IPS-NIHi11 (cell line): ENCODE measurements at regions not wholly inside any gene's neighbourhood (a gene's known extent, or its start where the extent isn't known, plus 50 kb on each side); places are given as distances from the start of the nearest gene placed in this dataset.
"Not testable (repeated sequence)": the region's sequence is repeated elsewhere in the genome, so short reads cannot be mapped to it uniquely, and the experiment has no call there.

ENCODE experiments used
- DNase-seq: peaks from one replicate; pipeline ENCODE4 v3.0.0; 2012; ENCODE audit warnings: mixed read lengths, low spot score

DNA sequence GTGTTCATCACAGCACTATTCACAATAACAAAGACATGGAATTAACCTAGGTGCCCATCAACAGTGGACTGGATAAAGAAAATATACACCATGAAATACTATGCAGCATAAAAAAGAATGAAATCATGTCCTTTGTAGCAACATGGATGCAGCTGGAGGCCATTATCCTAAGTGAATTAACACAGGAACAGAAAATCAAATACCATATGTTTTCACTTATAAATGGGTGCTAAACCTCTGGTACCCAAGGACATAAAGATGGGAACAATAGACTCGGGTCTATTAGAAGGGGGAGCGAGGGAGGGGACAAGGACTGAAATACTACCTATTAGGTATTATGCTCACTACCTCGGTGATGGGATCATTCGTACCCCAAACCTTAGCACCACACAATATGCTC is 66.4 kb upstream of the PTPN13 start:
- DNase-seq: not testable (repeated sequence)

DNA sequence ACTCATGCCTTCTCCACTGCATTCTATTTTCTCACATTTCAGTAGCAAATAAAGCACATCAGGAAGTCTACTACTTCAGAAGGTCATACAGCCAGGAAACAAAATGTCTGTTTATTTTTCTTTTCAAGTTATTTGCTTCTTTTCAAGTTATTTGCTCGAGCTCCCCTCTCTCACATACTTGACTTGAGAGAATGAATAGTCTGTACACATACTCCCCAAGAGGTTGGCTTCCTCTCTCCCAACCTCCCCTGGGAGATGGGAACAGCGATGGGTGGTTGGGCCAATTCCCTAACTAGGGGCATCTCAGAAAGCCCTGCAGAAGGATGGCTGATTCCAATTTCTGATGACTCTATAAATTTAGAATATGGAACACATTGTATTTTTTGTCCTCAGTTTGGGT is 64.7 kb upstream of the PTPN13 start:
- DNase-seq: no peak

DNA sequence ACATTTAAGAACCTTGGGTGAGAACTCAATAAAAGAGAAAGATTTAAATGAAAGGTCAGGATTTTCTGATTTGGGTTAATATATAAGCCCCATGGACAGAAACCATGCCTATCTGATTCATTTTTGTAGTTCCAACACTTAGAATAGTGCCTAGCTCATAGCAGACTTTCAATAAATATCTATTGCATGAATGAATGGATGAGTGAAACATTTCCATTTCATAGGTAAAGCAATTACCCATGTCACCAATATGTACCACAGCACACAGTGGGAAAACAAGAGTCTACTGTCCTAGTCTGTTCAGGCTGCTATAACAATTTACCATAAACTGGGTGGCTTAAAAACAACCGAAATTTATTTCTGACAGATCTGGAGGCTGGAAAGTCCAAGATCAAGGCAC is 63.9 kb upstream of the PTPN13 start:
- no peak for DNase-seq

DNA sequence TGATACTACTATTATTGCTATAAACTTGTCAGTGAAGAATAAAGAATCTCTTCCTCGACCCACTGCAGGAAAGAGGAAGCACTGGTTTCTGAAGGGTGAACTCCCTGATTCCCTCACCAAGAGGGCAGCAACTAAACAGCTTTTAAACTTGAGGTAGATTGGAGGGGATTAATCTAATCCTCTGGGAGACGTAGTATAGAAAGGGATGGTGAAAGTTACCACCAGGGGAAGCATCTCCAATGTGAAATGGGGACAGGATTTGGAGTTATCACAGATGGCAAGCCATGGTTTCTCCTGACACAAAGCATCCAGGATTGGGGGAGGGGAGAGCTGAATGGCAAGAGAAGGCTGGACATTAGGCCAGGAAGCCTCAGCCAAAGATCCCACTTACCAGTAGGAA is 62.7 kb upstream of the PTPN13 start:
- no peak for DNase-seq

DNA sequence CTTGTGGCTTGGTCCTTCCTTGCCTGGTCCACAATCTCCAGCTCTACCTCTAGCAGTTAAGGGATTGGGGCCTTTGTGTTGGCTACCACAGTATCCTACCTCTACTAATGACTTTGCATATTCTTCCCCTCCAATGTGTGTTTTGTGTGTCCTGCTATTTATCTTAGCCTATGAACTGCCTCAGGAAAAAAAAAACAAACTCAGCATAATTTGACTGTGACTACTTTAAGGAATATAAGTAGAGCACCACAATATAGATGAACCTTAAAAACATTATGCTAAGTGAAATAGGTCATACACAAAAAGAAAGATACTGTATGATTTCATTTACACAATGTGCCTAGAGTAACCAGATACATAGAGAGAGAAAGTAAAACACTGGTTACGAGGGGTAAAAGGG is 61.3 kb upstream of the PTPN13 start:
- DNase-seq: no peak

DNA sequence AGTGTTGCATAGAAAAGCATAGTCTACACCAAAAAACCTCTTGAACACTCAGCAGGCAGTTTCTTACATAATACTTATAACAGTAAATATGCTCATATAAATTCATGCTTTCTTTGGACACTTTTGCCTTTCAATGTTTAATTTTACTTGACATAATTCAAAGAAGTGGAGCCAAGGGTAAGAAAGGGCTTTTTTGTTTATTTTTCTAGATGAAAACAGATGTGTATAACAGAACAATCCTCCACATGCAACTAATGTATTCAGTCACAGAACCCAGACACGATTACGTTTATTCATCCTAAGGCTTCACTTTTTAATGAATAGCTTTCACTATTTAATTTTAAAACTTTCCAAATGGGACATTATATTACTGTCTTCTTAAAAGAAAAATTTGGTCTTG is 58.0 kb upstream of the PTPN13 start:
- DNase-seq: no peak

DNA sequence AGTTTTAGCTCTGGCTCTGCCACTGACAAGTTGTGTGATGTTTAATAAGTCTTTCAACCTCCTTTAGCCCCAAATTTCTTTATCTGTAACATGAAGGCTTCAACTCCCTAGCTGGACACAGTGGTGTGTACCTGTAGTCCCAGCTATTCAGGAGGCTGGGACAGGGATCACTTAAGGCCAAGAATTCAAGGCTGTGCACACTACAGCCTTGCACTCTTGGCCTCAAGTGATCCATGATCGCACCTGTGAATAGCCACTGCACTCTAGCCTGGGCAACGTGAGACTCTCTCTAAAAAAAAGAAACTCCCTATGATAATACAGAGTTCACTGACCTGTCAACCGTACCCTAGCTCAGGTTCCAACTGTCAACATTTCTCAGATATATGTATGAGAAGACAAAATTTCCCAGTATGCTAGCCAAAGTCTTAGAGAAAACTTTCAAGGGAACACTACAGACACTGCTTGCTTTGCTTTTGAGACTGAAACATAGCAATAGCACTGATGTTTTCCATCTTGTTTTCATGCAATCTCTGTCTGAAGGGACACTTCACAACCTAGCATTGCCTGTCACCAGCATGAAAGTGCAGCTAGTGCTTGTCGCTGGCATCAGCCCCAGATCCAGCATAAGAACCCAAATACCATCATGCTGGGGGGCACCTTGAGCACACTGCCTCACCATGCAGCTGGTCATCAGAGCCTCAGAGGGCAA is 51.6 kb upstream of the PTPN13 start:
- no peak for DNase-seq

DNA sequence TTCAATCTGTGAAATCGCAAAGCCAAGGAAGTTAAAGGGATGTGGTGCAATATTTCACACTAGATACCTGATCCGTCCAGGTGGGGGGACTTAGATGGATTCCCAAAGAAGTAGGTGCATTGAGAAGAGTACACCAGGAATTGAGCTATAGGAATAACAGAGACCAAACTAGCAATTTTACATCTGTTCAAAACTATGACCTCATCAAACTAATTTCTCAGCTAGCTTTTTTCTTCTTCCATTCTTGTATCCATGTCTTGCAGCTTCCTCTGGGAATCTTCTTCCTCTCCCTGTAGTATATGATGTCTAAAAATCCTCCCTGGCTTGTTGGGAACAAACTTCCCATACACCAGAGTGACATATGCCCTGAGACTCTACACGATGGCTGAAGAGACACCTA is 51.0 kb upstream of the PTPN13 start:
- no peak for DNase-seq

DNA sequence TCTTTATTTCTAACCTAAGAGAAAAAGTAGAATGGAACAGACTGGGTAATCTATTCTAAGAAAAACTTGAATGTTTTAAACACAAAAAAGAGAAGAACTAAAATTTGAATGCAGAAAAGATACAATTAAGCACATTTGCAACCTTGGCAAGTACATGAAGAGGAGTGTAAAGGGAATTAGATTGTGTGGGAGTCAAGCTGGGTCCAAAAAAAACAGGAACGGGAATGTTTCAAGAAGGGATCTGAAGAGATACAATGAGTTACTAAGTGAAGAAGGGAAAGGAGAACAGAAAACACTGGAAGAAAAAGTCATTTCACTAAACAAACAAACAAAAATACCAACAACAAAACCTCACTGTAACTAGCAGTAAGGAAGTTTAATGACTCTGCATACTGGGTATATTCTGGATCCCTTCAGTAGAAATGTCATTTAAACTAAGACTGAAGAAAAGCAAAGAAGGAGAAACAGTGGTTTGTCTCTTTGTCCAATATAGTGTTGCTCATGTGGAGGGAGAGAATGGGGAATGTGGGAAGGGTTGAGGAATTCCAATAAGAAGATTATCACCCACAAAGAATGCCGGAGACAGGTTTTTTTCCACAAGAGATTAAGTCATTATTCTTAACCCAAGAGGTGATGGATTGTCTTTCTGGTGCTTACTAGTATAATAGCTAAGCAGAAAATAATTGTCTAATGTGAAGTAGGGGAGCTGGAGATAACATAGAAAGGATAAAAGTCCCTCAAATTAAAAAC is 50.4 kb upstream of the PTPN13 start:
- no peak for DNase-seq

DNA sequence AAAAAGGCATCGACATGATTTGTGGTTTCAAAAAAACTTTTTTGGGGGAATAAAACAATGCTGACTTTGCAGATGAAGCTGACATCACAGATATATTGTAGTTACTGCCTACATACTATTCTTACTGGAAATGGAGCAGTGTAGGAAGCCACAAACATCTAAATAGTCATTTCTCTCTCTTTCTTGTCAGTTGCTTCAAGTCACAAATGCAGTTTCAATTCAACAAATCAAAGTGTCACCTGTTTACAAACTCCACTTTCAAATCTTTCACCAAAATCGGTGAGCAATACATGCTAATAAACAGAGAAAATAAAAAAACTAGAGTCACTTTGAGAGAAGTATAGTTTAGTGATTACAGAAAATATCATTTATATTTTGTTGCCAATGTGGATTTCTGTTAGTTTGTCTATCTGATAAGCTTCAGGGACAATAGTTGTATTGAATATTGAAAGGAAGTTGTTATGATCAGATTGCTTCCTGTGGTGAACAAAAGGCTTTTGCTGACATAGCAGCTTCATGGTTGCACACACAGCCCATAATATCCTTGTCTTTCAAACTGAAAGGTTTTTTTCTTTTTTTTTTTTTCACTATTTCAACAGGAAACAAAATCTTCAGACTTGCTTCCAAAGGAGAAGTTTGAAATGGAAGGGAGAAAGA is 49.7 kb upstream of the PTPN13 start:
- DNase-seq: no peak
